ENCODE measurements at regions not wholly inside any gene's neighbourhood (a gene's known extent, or its start where the extent isn't known, plus 50 kb on each side); places are given as distances from the start of the nearest gene placed in this dataset.

GRCh38 chr17:54784305-54784704, 116.3 kb upstream of the TOM1L1 start:
- DNase-seq: no peak
- Histone ChIP-seq H3K4me3 (ENCODE audit: low read depth, low read length) (no peak overlapping the region), H3K36me3 (no peaks in the 10 kb centered on the region), H3K27me3 (ENCODE audit: insufficient read depth, low read depth, severe bottlenecking) (no peaks in the 10 kb centered on the region), H3K27ac (no peak overlapping the region), H3K9me3 (ENCODE audit: severe bottlenecking) (no peaks in the 10 kb centered on the region)
- TF ChIP-seq CTCF (IDR thresholded peaks at IDR 0.05; ENCODE audit: low read depth, low read length): no peak

DNA sequence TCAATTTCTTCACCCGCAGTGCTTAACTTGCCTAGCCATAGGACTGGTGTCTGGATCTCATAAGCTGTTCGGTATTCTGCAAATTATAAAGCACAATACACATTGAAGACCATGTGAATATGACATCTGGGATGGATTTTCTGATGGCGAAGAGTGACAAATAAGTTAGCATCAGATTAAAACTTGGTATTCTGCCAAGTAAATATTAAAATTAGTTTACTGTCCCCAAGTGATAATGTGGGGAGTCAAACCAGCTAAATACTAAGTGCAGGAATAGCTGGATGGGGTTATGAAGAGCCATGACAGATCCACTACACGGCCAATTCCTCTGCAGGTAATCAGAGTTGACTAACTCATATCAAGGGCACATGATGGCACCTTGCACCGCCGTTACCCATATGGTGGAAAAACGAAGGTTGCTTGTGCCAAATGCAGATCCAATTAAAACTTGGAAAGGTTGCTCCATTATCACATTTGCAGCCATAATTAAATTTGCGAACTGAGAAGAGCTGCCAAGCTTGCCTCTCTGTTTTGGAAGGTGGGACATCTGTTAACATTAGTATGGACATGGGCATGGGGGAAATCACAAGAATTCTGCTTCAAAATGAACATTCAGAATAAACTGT, 114.9 kb upstream of the TOM1L1 start:
- no peaks in the 10 kb centered on the region for H3K36me3 ChIP-seq
- H3K4me3 ChIP-seq (ENCODE audit: low read depth, low read length): no peak overlapping the region
- no peaks in the 10 kb centered on the region for H3K27me3 ChIP-seq (ENCODE audit: insufficient read depth, low read depth, severe bottlenecking)
- H3K9me3 ChIP-seq (ENCODE audit: severe bottlenecking): no peaks in the 10 kb centered on the region
- TF ChIP-seq CTCF (IDR thresholded peaks at IDR 0.05; ENCODE audit: low read depth, low read length): no peak
- H3K27ac ChIP-seq: no peak overlapping the region
- DNase-seq: no peak

GRCh38 chr17:54789101-54789880, 111.4 kb upstream of the TOM1L1 start:
- no peak for DNase-seq
- no peak for TF ChIP-seq CTCF (IDR thresholded peaks at IDR 0.05; ENCODE audit: low read depth, low read length)
- Histone ChIP-seq H3K27me3 (ENCODE audit: insufficient read depth, low read depth, severe bottlenecking) (no peaks in the 10 kb centered on the region), H3K9me3 (ENCODE audit: severe bottlenecking) (no peaks in the 10 kb centered on the region), H3K27ac (no peak overlapping the region), H3K36me3 (no peaks in the 10 kb centered on the region), H3K4me3 (ENCODE audit: low read depth, low read length) (no peak overlapping the region)

DNA sequence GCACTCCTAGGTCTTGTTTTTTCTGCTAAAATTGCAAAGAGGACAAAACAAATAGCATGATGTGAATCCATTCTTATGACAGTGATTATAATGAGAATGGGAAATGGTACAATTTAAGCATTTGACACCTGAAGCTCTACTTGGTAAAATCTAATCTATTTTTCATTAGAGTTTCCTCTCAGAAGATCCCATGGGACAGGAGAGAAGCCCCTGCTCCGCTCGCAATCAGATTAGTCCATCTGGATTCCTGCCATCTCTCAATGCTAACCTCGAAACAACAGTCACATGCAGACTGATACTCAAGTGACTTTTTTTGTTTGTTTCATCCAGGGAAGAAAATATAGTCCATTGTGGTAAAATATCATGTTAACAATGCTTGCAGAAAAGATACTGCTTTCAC, 107.4 kb upstream of the TOM1L1 start:
- Histone ChIP-seq H3K4me3 (ENCODE audit: low read depth, low read length) (no peak overlapping the region), H3K9me3 (ENCODE audit: severe bottlenecking) (no peaks in the 10 kb centered on the region), H3K36me3 (no peaks in the 10 kb centered on the region), H3K27me3 (ENCODE audit: insufficient read depth, low read depth, severe bottlenecking) (no peaks in the 10 kb centered on the region), H3K27ac (no peak overlapping the region)
- no peak for TF ChIP-seq CTCF (IDR thresholded peaks at IDR 0.05; ENCODE audit: low read depth, low read length)
- DNase-seq: no peak

GRCh38 chr17:54795046-54795445, 105.6 kb upstream of the TOM1L1 start:
- TF ChIP-seq CTCF (IDR thresholded peaks at IDR 0.05; ENCODE audit: low read depth, low read length): no peak
- no peak for DNase-seq
- Histone ChIP-seq H3K27ac (no peak overlapping the region), H3K9me3 (ENCODE audit: severe bottlenecking) (no peaks in the 10 kb centered on the region), H3K36me3 (no peaks in the 10 kb centered on the region), H3K4me3 (ENCODE audit: low read depth, low read length) (no peak overlapping the region), H3K27me3 (ENCODE audit: insufficient read depth, low read depth, severe bottlenecking) (no peaks in the 10 kb centered on the region)
